Spinal cord (tissue), 10 donors: ENCODE measurements at regions not wholly inside any gene's neighbourhood (a gene's known extent, or its start where the extent isn't known, plus 50 kb on each side); places are given as distances from the start of the nearest gene placed in this dataset.

Source experiments
- DNase-seq, 6 donors: peaks; one replicate each; pipeline versions ENCODE4 v3.0.0 to v3.0.0-alpha.2; 2013 to 2015; ENCODE audit warnings: low spot score in 6 of 6, low read depth in 4 of 6
- H3K27ac ChIP-seq: one replicate; pipeline ENCODE4 v1.5.1; 2013; ENCODE audit warnings: low read depth, low read length, control low read depth
- H3K27me3 ChIP-seq: one replicate; pipeline ENCODE4 v1.6.1; 2013; ENCODE audit warnings: low read length; ENCODE audit not compliant: control insufficient read depth, insufficient read depth
- H3K36me3 ChIP-seq: one replicate; pipeline ENCODE4 v1.6.1; 2013; ENCODE audit warnings: low read length; ENCODE audit not compliant: control insufficient read depth, insufficient read depth
- H3K4me1 ChIP-seq: one replicate; pipeline ENCODE4 v1.6.1; 2013; ENCODE audit warnings: low read length; ENCODE audit not compliant: control insufficient read depth, insufficient read depth
- H3K4me3 ChIP-seq: one replicate; pipeline ENCODE4 v1.5.1; 2013; ENCODE audit warnings: low read depth, low read length, control low read depth
- H3K9me3 ChIP-seq: one replicate; pipeline ENCODE4 v1.6.1; 2013; ENCODE audit warnings: low read length; ENCODE audit not compliant: control insufficient read depth, insufficient read depth
- WGBS: methylation state at CpG from one replicate; pipeline ENCODE4 v1.1.5; 2013; ENCODE audit warnings: missing lambda C conversion rate; ENCODE audit not compliant: insufficient coverage; 5-methylcytosine and 5-hydroxymethylcytosine counted together
- small RNA-seq: library from RNA; depleted of rRNA; stranded (forward); fragments of <200 nt; gene quantifications from one replicate; pipeline ENCODE3, GENCODE V24; 2014; ENCODE audit warnings: low replicate concordance
- donor health status: healthy.

- Histone ChIP-seq H3K27ac (no peak overlapping the region), H3K27me3 (no peaks in the 10 kb centered on the region), H3K9me3 (no peaks in the 10 kb centered on the region), H3K36me3 (no peaks in the 10 kb centered on the region), H3K4me3 (no peak overlapping the region), H3K4me1 (no peaks in the 10 kb centered on the region)
- DNase-seq: no peak
Measured at GRCh38 chr1:219119839-219120238, 53.8 kb upstream of the LYPLAL1 start.

- Histone ChIP-seq H3K4me3 (no peak overlapping the region), H3K36me3 (no peaks in the 10 kb centered on the region), H3K27me3 (no peaks in the 10 kb centered on the region), H3K4me1 (no peaks in the 10 kb centered on the region), H3K27ac (no peak overlapping the region), H3K9me3 (no peaks in the 10 kb centered on the region)
- 77% methylated on average over 5 of the region's 6 CpGs for WGBS
- DNase-seq: peak in 4 of 6 donors; percentile 14 to 84 (median 25)
Measured at GRCh38 chr1:219120624-219121544, 52.8 kb upstream of the LYPLAL1 start.

- Histone ChIP-seq H3K4me3 (no peak overlapping the region), H3K36me3 (no peaks in the 10 kb centered on the region), H3K9me3 (no peaks in the 10 kb centered on the region), H3K27ac (no peak overlapping the region), H3K27me3 (no peaks in the 10 kb centered on the region), H3K4me1 (no peaks in the 10 kb centered on the region)
- DNase-seq: peak in 1 of 6 donors; percentile 34
- WGBS: no CpG with 5 or more reads among the region's 2 CpGs
Measured at GRCh38 chr1:219121679-219122078, 52.0 kb upstream of the LYPLAL1 start.

- WGBS: no CpG with 5 or more reads among the region's 4 CpGs
- H3K27ac ChIP-seq: peak overlapping the region; percentile 33
- peak in 1 of 6 donors; percentile 68 for DNase-seq
- no peaks in the 10 kb centered on the region for H3K36me3 ChIP-seq
- H3K4me1 ChIP-seq: no peaks in the 10 kb centered on the region
- H3K9me3 ChIP-seq: no peaks in the 10 kb centered on the region
- no peak overlapping the region for H3K4me3 ChIP-seq
- no peaks in the 10 kb centered on the region for H3K27me3 ChIP-seq
Measured at GRCh38 chr1:219123036-219123435, 50.6 kb upstream of the LYPLAL1 start.

Small RNA genes lying in the stretch of these regions (small RNA-seq; reads per million reads assigned to genes)
- gene RF00012: 0.06 reads per million
